BE2C (cell line): ENCODE measurements at regions not wholly inside any gene's neighbourhood (a gene's known extent, or its start where the extent isn't known, plus 50 kb on each side); places are given as distances from the start of the nearest gene placed in this dataset.

Experiments
- DNase-seq: peaks from one replicate; pipeline ENCODE4 v3.0.0-alpha.2; 2020
- H3K27me3 ChIP-seq: fragments of 250-450 bp; sonication (Bioruptor Pico); 2 replicates; pipeline ENCODE4 v1.5.1; 2020; ENCODE audit warnings: mild to moderate bottlenecking
- H3K36me3 ChIP-seq: fragments of 250-450 bp; sonication (Bioruptor Pico); 2 replicates; pipeline ENCODE4 v1.5.1; 2020; ENCODE audit warnings: mild to moderate bottlenecking
- H3K4me1 ChIP-seq: fragments of 250-450 bp; sonication (Bioruptor Pico); 2 replicates; pipeline ENCODE4 v1.5.1; 2020
- H3K4me3 ChIP-seq: 2 replicates; pipeline ENCODE4 v1.5.1; 2011; ENCODE audit warnings: low read depth, low read length
- H3K9me3 ChIP-seq: fragments of 250-450 bp; sonication (Bioruptor Pico); 2 replicates; pipeline ENCODE4 v1.5.1; 2020
- TF ChIP-seq, protein P1 (sequence below): IDR thresholded peaks from 2 replicates; pipeline ENCODE4 v1.5.1; 2012; ENCODE audit warnings: mild to moderate bottlenecking, low read depth, low read length

DNA sequence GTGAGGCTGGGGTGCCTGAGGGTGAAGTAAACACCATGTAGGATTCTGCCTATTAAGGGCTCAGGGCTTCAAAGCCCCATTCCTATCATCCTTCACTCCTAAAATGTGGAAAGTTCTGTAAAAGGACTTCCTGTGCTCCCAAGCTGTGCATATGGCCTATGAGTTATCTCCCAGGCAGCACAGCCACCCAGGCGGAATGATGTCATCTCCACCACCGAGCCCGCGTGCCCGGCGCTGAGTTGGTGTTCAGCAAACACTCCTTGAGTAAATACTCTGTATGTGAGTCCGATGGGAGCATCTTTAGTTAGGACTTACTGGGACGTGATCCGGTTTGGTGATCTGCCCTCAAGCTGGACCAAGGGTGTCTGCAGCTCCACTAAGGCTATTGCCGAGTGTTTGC, 437.3 kb downstream of the MED13L start:
- no peak for DNase-seq
- H3K4me1 ChIP-seq: no peaks in the 10 kb centered on the region
- no peaks in the 10 kb centered on the region for H3K27me3 ChIP-seq
- H3K4me3 ChIP-seq: no peak overlapping the region
- TF ChIP-seq, protein P1, sequence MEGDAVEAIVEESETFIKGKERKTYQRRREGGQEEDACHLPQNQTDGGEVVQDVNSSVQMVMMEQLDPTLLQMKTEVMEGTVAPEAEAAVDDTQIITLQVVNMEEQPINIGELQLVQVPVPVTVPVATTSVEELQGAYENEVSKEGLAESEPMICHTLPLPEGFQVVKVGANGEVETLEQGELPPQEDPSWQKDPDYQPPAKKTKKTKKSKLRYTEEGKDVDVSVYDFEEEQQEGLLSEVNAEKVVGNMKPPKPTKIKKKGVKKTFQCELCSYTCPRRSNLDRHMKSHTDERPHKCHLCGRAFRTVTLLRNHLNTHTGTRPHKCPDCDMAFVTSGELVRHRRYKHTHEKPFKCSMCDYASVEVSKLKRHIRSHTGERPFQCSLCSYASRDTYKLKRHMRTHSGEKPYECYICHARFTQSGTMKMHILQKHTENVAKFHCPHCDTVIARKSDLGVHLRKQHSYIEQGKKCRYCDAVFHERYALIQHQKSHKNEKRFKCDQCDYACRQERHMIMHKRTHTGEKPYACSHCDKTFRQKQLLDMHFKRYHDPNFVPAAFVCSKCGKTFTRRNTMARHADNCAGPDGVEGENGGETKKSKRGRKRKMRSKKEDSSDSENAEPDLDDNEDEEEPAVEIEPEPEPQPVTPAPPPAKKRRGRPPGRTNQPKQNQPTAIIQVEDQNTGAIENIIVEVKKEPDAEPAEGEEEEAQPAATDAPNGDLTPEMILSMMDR: no peak
- H3K36me3 ChIP-seq: no peaks in the 10 kb centered on the region
- H3K9me3 ChIP-seq: no peaks in the 10 kb centered on the region

DNA sequence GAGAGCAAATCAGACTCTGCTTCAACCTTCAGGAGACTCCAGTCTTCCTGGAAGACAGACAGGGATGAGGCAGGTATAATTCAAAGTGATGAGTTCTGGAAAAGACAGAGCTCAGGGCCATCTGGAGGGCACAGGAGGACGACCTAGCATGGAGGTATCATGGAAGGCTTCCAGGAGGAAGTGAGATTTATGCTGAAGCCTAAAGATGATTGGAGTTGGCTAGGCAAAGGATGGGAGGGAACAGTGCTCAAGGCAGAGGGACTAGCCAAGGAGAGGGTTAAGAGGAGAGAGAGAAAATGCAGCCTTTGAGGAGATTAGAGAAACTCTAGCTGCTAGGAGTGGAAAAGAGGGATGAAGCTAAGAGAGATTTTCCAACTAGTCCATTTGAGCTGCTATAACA, 438.5 kb downstream of the MED13L start:
- H3K4me3 ChIP-seq: no peak overlapping the region
- no peaks in the 10 kb centered on the region for H3K27me3 ChIP-seq

DNA sequence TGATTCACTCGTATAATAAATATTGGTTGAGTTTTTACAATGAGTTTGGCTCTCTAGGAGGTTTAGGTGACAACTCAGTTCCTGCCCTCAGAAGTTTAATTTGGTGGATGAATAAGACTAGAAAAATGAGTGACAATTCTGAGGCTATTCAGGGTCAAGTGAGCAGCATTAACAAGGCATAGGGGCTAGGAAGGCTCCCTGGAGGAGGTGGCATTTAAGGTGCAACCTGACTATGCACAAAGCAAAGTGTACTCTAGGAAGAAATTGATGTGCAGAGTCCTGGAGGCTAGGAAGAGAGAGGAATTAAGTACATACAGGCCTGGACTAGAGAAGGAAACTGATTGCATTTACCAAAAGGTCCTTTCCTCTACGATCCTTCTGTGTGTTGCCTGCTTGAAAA, 440.3 kb downstream of the MED13L start:
- TF ChIP-seq, protein P1: no peak
- Histone ChIP-seq H3K36me3 (no peaks in the 10 kb centered on the region), H3K4me3 (no peak overlapping the region), H3K27me3 (no peaks in the 10 kb centered on the region), H3K9me3 (no peaks in the 10 kb centered on the region), H3K4me1 (no peaks in the 10 kb centered on the region)
- no peak for DNase-seq

More for the DNA sequence above, 438.5 kb downstream of the MED13L start:
- no peak for DNase-seq
- H3K36me3 ChIP-seq: no peaks in the 10 kb centered on the region
- H3K9me3 ChIP-seq: no peaks in the 10 kb centered on the region
- H3K4me1 ChIP-seq: no peaks in the 10 kb centered on the region
- TF ChIP-seq, protein P1: no peak

DNA sequence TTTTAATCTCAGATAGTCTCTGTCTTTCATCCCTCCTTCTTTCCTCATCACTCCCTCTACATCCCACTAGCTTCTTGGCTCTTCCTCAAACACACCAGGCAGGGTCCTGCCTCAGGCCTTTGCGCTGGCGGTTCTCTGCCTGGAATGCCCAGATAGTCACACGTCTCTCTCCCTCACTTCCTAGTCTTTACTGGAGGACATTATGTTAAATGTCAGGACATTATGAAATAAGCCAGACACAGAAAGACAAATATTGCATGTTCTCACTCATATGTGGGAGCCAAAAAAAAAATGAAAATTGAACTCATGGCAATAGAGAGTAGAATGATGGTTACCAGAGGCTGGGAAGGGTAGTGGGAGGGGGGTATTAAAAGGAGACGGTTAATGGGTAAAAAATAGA, 442.0 kb downstream of the MED13L start:
- Histone ChIP-seq H3K36me3 (no peaks in the 10 kb centered on the region), H3K4me1 (no peaks in the 10 kb centered on the region), H3K27me3 (no peaks in the 10 kb centered on the region), H3K9me3 (no peaks in the 10 kb centered on the region), H3K4me3 (no peak overlapping the region)
- TF ChIP-seq, protein P1: no peak
- no peak for DNase-seq

DNA sequence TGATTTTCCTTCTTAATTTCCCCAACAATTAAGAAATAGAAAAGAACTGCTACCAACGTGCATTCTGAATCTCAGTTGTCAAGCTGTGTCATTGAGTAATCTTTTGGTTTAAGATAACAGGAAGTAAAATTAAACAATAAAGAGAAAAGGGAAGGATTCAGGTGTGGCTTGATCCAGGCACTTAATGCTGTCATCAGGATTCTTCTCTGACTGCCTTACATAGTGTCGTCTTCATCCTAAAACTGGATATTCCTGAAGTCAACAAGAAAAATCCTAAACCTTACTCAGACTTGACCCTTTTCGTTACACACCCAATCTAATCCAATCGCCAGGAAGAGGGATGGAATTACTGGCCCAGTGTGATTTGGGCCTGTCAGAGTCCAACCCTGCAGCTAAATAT, 443.8 kb downstream of the MED13L start:
- no peaks in the 10 kb centered on the region for H3K4me1 ChIP-seq
- TF ChIP-seq, protein P1: no peak
- H3K9me3 ChIP-seq: no peaks in the 10 kb centered on the region
- no peaks in the 10 kb centered on the region for H3K27me3 ChIP-seq
- H3K4me3 ChIP-seq: no peak overlapping the region
- H3K36me3 ChIP-seq: no peaks in the 10 kb centered on the region
- no peak for DNase-seq

DNA sequence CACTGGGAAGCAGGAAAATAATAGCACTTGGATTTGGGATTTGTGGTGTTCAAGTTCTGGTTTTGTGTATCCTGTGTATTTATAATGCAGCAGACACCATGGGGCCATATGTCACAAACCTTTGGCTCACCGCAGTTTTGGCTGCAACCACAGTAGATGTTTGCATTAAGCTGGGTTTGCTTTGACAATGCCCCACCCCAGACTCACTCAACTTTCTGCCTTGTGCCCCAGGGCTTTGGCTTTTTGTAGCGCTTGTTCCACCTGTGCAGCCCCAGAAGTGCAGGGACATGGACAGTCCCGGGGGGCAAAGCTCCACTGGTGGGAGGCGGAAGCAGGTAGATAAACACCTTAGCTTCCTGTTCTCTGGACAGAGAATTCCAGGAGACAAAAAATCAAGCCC, 446.9 kb downstream of the MED13L start:
- DNase-seq: no peak
- no peaks in the 10 kb centered on the region for H3K27me3 ChIP-seq

More for the DNA sequence above, 446.9 kb downstream of the MED13L start:
- no peak overlapping the region for H3K4me3 ChIP-seq
- H3K4me1 ChIP-seq: no peaks in the 10 kb centered on the region
- TF ChIP-seq, protein P1: no peak
- no peaks in the 10 kb centered on the region for H3K36me3 ChIP-seq
- H3K9me3 ChIP-seq: no peaks in the 10 kb centered on the region
